GM18508 (cell line): ENCODE measurements at regions not wholly inside any gene's neighbourhood (a gene's known extent, or its start where the extent isn't known, plus 50 kb on each side); places are given as distances from the start of the nearest gene placed in this dataset.
"Not testable (repeated sequence)": the region's sequence is repeated elsewhere in the genome, so short reads cannot be mapped to it uniquely, and the experiment has no call there.

ENCODE experiments used
- ATAC-seq: cut with Tn5 transposase; IDR thresholded peaks from one replicate; pipeline ENCODE4 v1.9.1; 2021; ENCODE audit warnings: moderate number of reproducible peaks; ENCODE audit not compliant: insufficient read depth, unreplicated experiment

DNA sequence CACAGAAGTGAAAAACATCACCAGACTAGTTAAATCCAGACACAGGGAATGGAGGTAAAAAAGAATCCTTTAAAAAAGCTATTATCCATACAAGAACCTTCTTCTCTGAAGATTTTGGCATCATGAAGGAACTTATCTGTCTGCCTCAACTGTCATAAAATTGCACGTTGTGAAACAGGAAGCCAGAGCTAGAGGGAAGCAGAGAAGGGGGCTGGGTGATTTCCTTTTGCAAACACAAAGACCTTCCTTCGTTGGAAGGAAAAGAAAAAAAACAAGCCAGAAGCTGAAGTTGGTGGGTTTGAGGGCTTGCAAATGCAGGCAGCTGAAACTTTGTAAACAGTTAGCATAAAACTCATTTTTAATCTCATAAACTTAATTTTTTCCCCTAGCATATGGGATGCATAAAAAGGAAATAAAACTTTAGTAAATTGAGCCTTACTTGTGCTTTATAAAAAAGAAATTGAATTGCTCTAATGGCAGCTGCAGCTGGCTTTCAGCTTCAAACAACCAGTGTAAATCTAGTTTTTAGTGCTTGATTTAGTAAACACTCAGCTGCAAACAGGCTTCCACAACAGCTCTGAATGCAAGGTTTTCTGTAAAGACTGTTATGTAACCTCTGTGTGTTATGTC is 101.6 kb downstream of the OTUD1 start:
- ATAC-seq: no peak

DNA sequence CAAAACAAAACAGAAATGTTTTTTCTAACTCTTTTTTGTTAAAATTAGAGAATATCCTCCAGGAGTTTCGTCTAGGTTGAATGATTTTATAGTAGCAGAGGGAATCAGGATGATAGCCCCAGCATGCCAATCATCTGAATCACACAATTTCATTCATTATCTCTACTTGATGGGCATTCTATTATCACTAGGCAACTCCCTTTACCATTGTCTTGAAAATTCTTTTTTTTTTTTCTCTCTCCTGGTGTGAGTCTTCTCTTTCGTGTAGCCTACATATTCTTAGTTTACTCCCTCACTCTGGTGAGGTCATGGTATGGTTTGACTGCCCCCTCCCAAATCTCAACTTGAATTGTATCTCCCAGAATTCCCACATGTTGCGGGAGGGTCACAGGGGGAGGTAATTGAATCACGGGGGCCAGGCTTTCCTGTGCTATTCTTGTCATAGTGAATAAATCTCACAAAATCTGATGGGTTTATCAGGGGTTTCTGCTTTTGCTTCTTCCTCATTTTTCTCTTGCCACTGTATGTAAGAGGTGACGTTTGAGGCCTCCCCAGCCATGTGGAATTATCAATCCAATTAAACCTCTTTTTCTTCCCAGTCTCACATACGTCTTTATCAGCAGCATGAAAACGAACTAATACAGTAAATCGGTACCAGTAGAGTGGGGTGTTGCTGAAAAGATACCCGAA is 105.0 kb downstream of the OTUD1 start:
- no peak for ATAC-seq

DNA sequence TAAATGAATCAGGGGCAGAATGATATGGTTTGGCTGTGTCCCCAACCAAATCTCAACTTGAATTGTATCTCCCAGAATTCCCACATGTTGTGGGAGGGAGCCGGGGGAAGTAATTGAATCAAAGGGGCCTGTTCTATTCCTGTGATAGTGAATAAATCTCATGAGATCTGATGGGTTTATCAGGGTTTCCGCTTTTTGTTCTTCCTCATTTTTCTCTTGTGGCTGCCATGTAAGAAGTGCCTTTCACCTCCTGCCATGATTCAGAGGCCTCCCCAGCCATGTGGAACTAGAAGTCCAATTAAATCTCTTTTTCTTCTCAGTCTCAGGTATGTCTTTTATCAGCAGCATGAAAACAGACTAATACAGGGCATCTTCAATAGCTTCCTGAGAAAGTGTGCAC is 107.0 kb downstream of the OTUD1 start:
- ATAC-seq: not testable (repeated sequence)

DNA sequence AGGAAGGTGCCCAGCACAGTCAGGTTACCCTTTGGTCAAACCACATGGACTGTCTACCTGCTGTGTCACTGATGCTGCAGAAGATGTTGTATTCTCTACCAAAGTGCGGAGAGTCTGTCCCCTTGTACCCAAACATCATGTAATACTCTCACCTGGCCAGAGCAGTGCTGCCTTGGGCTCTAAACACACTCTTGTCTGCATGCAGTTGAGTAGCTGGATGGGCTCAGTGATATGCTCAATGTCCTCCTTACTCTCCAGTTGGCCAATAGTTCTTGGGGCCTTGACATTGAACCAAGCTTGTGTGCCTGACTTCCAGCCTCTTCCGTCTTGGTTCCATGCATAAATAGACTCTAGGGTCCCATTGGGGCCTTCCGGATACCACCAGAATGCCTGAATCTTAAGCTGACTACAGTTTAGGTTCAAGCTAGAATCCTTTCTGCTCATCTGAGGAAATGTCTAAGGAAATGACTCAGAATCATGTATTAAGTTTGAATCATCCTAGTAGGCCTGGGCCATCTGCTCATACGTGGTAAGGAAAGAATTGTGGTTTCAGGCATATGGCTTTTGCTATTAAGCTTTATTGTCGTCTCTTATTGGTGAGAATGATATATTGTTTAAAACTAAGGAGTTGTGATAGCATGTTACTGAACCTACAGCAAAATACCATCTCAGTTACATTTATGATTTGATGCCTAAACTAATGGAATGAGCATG is 118.0 kb downstream of the OTUD1 start:
- ATAC-seq: no peak

DNA sequence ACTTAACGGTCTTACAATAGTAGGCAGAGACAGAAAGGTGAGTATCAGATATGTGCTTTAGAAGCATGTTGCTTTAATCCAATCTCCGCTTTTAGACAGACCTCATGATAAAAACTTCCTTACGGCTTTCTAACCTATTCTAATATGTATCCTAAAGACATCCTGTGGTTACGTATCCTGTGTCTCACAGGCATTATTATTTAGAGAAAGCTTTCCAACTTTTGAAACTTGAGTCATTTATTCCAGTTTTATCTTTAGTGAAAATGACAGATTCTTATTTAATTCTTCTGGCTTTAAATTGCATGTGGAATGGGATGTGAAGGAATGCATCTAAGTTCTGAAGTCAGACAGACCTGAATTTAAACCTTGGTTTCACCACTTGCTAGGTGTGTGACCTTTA is 118.9 kb downstream of the OTUD1 start:
- ATAC-seq: no peak

DNA sequence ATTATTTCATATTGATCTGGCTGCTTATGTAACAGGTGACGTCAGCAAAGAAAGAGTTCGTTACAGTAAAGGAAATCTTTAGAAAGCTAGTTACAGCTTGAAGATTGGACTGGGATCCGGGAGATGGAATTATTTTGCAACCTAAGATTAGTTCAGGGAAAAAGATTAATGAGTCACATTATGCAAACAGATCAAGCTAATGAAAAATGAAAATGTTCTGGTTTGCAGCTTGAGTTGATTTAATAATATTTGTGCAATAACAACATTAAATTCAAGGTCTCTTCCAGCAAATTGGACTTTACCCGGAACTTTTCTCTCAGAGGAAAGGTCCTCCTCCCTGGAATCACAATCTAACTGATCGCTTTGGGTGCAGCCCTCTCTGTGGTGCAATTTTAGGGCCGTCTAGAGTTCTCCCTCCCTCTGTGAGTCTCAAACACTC is 119.5 kb downstream of the OTUD1 start:
- no peak for ATAC-seq

DNA sequence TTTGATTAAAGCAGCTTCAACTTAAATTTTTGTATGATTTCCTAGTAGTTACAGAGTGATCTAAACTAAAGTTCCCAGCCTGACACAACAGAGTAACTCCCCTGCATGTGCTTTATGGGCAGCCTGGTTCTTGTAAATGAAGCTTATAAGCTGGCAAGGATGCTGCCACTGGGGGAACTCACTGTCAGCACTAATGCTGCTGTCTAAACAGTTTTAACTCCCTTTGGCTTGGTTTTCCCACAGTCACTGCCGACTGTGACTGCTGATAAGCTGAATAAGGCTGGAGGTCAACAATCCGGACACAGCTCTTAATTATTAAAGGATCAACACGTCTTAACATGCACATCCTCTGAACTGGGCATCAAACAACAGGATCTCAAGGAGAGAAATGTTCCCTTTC is 130.1 kb downstream of the OTUD1 start:
- no peak for ATAC-seq

DNA sequence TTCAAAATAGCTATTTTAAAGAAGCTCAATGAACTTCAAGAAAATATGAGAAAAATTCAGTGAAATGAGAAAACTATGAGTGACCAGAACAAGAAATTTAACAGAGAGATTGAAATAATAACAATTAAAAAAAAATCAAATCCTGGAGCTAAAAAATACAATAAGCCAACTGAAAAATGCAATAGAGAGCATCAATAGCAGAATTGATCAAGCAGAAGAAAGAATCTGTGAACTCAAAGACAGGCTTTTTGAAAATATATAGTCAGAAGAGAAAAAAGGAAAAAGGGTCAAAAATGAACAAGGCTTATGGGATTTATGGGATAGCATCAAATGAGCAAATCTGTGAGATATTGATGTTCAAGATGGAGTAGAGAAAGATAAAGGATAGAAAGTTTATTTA is 133.0 kb downstream of the OTUD1 start:
- ATAC-seq: no peak

DNA sequence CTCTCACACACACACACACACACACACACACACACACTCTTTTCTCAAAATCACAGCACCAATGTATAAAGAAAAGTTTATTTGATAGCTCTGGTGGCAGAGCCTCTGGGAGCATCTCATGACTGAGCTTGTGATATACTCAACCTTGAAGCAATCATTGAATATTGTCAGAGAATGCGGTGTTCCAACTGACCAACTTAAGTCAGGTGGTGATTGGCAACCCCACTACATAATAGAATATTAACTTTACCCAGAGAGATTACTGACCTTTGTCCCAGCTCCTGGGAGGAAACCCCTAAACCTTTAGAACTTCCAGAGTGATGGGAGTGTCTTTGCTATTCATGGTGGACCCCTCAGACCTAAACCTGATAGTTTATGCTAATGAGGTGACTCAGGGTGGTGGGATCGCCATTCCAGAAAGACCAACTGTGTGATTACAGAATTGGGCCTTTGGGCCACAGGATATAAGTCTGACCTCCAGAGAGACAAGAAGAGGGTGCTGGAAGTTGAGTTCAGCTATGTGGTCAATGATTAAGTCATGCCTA is 143.1 kb downstream of the OTUD1 start:
- ATAC-seq: no peak

DNA sequence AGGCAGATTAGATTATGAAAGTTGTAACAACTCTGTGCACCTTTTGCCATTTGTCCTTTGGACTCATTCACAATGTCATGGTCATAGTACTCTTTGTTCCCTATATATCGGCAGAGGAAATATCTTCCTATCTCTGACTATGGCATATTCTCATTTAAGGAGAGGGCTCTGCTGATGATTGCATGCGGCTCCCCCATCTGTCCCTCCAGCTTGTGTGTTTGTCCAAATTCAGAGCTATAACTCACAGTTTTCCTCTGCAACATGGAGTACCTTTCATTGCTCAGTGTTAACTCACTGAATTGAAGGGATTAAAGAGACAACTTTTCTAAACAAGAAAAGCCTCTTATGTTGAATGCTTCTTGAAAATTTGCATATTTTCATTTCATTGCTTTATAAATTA is 145.5 kb downstream of the OTUD1 start:
- no peak for ATAC-seq

DNA sequence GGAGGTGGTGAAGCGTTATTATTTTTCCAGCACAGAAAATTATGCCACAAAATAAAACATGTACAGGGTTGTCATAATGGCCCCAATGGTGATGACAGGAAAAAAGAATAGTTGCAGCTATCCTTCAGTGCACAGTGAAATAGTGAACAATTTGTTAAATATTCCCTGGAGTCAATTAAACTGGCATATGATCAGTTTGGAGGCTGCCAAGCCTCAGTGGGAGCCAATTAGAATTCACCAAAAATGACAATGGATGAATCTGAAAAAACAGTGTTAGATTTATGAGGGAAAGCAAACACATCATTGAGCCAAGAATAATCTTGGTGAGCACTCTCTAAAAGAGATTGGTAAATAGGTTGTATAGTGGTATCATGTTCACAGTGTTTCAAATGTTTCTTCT is 146.3 kb downstream of the OTUD1 start:
- no peak for ATAC-seq

DNA sequence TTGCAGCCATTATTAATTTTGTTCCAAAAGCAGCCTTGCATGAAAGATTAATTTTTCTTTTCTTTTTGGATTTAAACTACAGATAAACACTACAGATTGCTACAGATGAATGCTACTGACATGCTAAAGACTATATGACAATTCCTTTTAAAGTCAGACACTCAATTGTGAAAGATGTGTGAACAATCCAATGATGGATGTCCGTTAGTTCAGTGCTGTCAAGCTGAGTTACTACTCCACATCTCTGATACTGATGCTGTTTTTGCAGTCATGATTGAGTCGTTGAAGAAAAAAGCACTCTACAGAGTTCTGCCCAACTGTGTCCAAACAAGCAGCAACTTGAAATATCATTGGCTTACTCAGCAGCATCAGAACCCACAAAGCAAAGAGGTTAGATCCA is 146.8 kb downstream of the OTUD1 start:
- no peak for ATAC-seq

DNA sequence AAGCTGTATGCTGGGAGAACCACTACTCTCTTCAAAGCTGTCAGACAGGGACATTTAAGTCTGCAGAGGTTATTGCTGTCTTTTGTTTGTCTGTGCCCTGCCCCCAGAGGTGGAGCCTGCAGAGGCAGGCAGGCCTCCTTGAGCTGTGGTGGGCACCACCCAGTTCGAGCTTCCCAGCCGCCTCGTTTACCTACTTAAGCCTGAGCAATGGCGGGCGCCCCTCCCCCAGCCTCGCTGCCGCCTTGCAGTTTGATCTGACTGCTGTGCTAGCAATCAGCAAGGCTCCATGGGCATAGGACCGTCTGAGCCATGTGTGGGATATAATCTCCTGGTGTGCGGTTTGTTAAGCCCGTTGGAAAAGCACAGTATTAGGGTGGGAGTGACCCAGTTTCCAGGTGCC is 156.4 kb downstream of the OTUD1 start:
- ATAC-seq: not testable (repeated sequence)

DNA sequence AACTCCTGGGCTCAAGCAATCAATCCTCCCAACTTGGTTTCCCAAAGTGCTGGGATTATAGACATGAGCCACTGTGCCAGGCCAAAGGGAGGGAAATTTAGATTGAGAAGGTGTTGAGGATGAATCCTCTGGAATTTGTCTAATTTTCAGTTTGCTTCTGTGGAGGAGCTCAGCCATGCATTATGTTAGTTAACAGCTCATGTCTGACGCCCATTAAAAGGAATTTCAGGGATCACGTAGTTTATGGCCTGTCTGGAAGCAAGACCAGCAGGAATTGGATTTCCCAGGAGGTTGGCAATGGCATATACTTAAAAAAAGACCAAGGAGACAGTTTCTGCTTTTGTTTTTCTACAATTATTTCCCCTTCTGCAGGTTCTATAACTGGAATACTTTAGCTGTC is 165.7 kb downstream of the OTUD1 start:
- ATAC-seq: no peak

DNA sequence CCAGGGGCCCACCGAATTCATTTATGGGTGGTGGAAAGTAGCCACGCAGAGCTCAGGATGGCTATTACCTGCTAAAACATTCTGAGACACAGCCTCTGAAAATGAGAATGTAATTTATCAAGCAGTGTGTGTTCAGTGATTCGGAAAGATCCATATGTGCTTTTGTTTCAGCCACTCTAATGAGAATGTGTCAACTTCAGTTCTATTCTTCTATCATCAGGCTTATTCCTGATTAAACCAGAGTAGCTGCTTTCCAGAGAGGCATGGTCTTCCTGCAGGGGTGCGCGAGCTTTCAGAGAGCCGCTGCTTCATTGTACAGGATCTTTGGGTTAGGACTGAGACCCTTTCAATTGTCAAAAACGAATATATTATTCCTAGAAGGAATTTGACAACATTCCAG is 167.6 kb downstream of the OTUD1 start:
- ATAC-seq: no peak

DNA sequence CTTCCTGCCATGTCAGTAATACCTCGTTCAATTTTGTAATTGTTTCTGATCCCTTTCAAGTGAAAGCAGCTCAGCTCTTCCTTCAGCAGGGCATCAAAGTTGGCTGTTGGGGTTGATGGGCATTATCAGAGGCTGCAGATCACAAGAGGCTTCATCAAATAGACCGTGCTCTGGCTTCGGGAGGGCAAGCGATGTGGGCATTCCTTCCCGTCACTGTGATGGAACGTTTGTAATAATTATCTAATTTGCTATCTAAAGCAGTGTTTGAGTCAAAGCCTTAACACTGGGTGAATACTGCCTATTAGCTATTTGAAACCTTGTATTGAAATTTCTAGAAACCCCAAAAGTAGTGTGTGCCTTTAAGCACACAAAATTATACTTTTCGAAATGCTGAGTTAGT is 170.1 kb downstream of the OTUD1 start:
- no peak for ATAC-seq

DNA sequence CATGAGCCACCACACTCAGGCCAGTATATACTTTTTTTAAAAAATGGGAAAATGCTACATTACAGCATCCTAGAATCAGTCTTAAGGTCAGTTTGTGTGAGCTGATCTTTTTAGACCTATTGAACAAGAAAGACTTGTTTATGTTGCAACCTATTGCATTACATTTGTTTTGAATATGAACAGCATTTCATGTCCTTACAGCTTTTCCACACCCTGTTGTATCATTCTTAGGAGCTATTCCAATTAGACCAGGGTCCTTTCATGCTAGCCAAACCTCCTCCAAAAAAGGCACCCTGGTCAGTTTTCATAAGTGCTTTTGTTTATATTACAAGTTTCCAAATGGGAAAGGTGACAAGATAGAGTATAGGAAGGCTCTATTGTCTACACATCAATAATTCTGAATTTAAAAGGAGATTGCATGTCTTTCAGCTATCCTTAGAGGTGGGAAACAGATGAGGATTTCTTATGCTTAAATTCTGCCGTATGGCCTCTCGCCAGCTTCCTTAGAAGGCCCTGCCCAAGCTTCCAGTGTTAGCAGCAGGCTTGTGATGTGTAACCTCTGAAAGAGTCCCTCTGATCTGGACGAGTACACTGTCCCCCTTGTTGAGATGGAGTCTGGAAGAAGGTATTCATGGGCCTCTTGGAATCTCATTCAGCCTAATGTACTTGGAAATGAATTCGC is 171.9 kb downstream of the OTUD1 start:
- no peak for ATAC-seq

DNA sequence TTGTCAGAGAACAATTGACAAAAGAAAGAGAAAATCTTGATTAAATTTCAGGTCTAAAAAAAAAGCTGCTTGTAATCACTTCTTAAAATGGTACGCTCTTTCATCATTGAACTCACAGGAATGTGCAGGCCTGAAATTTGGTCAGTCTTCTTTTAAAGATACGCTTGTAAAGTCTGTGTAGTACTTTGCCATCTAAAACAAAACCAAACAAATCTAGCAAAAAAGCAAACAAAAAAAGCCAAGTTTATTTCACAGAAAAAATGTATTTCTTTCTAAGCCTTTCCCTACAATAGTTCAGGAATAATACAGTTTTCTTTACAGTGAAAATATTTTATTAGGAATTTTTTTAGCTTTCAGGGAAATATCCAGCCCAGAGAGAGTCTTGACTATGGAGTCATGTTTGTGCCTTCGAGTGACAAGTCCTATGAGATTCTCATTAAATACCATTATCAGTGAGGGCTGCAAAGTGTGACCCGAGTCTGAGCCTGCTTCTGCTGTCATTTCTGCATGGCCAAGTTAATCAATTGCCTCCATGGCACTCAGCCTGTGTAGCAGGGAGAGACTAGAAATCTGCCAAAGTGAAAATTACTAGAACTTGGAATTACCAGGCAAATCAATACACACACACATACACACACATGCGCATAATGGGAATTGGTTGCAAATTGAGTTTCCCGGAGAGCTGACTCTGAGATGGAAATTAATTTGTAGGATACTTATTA is 172.6 kb downstream of the OTUD1 start:
- ATAC-seq: no peak

DNA sequence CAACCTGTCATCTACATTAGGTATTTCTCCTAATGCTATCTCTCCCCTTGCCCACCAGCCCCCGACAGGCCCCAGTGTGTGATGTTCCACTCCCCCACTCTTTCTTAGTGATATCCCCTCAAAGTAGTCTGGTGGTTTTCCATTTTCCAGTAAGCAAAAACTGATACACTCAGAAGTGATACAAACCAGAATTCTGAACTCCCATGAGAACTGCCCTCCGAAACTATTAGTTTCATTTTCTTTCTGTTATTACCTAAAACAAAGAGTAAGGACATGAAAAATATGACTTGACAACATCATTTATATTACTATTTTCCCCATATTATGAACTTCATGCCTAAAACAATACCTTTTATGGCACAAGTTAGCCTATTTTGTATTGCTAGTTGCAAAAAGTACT is 175.0 kb downstream of the OTUD1 start:
- ATAC-seq: peak; percentile 62

DNA sequence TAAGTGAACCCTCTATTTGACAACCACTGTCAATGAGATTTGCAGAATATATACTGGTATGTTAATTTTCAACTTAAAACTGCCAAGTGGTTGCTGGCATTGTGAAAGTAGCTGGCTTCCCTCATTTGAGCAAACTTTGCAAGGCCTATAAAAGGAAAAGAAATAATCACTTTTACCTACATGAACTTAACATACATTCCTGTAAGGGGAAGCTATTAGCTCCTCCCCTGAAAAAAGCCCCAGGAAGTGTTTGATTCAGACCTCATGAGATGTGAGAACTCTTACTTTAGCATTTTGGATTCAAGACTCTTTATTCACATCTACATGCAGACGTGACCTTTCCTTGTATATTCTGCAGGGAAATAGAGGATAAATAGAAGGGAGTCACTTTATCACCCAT is 175.6 kb downstream of the OTUD1 start:
- peak; percentile 37 for ATAC-seq
